Embryonic facial prominence (tissue), 1 donor: ENCODE measurements at regions not wholly inside any gene's neighbourhood (a gene's known extent, or its start where the extent isn't known, plus 50 kb on each side); places are given as distances from the start of the nearest gene placed in this dataset.

Experiments
- DNase-seq: peaks from one replicate; pipeline ENCODE4 v3.0.0-alpha.2; 2016; ENCODE audit errors: extremely low spot score

- no peak for DNase-seq
Observed at GRCh38 chr7:142409471-142409870, 151.6 kb upstream of the PRSS58 start.

DNA sequence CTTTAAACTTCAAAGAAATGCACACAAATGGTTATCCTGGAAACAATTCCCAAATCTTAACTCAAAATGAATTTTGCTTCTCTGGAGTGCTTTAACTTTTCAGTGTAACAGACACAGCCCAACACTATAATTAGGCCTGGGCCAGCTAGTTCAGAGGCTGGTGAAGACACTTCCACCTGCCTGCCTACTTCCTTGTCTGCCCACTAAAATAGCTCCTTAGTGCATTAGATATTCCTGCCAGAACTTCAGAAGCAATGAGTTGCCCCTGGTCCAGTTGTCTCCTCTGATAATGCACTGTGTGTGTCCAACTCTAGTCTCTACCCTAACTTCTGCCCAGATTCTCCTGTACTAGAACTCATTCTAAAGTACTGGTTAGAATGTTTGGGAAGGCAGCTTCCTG, 150.9 kb upstream of the PRSS58 start:
- no peak for DNase-seq

DNA sequence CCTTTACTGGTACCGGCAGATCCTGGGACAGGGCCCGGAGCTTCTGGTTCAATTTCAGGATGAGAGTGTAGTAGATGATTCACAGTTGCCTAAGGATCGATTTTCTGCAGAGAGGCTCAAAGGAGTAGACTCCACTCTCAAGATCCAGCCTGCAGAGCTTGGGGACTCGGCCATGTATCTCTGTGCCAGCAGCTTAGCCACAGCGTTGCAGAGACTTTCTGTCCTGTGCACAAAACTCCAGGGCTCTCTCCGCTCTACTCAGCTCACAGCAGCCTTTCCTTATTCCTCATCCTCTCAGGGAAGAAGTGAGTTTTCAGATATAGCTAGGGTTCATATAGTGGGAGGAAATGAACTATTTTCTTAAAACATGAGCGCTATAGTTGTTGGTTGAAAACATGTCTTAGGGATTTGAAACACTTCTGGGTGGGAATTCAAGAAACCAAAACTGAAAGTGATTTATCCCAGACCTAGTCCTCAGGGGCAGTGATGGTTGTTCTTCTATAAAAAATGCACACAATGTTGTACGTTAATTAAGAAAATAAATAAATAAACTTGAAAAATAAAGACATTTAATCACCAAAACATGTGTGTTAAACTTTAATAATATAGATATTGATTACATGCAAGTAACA, 150.2 kb upstream of the PRSS58 start:
- no peak for DNase-seq

DNA sequence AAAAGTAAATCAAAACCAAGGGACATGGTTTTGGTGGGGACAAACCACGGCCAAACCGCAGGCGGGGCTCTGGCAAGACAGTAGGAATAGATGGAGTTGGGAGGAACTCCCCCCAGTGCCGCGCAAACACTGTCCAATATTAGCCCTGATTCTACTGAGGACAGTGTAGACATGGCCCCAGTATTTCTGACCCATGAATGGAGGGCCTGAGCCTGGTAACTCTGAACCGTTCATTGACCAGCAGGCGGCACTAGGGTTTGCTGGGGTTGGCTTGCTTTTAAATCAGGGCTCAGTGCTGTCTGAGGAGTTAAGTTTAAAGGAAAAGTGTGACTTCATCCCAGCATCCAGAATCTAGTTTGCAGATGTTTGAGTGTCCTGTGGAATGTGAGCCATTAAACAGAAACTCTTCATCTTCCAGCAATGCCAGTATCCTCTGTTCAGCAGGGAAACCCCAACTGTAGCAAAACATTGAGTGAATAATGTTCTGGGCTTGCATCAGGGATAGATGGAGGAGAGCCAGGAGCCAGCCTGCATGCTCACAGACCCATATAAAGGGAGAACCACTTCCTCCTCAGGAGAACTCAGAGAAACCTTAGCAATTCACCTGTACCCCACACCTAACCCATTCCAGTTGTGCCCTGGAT, 147.4 kb upstream of the PRSS58 start:
- DNase-seq, result no peak

DNA sequence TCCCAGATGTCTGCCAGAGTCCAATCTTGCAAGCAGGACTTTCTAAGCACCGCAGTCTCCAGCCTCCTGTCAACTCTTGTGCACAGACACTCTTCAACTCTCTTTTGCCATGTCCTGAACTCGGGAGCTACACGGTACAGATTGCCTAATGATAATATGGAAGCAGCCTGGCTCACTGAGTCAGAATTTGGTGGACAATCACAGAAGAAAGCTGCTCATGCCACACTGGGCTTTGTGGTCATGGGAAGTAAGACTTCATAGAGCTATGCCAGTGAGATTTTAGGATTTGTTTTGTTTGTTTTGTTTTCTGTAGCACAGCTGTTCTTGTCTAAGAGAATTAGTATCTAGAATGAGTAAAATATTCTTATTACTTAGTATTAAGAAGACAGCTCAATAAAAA, 144.1 kb upstream of the PRSS58 start:
- DNase-seq, result no peak

DNA sequence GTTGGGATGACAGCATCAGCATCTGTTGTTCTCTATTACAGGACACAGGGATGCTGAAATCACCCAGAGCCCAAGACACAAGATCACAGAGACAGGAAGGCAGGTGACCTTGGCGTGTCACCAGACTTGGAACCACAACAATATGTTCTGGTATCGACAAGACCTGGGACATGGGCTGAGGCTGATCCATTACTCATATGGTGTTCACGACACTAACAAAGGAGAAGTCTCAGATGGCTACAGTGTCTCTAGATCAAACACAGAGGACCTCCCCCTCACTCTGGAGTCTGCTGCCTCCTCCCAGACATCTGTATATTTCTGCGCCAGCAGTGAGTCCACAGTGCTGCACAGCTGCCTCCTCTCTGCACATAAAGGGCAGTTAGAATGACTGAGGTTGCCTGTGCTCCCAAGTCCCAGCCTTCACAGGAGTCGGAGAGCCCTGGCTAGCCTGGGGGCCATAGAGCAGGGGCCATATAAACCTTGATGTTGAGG, 142.2 kb upstream of the PRSS58 start:
- DNase-seq, result no peak

GRCh38 chr7:142391191-142391992, 133.5 kb upstream of the PRSS58 start:
- no peak for DNase-seq

GRCh38 chr7:142389544-142389943, 131.7 kb upstream of the PRSS58 start:
- DNase-seq, result no peak

DNA sequence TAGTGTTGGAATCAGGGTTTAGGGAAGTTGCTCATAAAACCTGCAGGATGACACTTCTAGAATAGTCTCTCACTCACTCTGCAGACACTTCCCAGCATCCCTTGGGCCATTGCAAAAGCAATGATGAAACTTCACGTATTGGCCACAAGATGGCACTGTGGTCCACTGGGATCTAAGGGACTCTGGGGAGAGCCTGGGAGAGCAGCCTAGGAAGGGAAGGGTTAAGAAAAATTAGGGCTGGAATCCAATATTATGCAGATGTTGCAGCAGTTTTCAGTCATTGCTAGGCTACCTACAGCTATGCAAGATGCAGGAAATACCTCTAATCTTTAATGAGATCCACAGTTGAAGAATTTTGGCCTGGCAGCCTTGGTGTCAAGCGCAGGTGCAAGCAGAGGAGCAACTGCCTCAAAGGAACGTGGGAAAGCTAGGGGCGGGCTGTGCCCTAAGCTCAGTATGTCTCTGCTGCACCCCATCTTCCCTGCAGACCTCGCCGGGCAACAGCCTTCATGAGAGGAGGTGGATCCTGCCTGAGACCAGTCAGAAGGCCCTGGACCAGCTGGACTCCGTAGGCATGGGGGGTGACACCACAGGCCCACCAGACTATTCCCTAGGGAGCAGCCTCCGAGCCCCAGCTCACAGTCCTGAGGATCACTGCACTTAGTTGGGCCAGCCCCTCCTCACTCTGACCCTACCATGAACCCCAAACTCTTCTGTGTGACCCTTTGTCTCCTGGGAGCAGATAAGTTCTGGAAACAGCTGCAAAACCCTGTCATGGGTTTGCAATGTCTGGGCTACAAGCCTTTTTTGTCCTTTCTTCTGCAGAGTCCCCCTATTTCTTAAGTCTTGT, 127.9 kb upstream of the PRSS58 start:
- no peak for DNase-seq

DNA sequence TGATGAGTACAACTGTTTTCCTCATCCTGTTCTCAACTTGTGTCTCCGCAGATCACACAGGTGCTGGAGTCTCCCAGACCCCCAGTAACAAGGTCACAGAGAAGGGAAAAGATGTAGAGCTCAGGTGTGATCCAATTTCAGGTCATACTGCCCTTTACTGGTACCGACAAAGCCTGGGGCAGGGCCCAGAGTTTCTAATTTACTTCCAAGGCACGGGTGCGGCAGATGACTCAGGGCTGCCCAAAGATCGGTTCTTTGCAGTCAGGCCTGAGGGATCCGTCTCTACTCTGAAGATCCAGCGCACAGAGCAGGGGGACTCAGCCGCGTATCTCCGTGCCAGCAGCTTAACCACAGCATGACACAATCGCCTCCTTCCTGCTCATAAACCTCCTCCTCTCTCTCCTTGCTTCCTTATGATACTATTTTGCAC, 126.7 kb upstream of the PRSS58 start:
- no peak for DNase-seq

DNA sequence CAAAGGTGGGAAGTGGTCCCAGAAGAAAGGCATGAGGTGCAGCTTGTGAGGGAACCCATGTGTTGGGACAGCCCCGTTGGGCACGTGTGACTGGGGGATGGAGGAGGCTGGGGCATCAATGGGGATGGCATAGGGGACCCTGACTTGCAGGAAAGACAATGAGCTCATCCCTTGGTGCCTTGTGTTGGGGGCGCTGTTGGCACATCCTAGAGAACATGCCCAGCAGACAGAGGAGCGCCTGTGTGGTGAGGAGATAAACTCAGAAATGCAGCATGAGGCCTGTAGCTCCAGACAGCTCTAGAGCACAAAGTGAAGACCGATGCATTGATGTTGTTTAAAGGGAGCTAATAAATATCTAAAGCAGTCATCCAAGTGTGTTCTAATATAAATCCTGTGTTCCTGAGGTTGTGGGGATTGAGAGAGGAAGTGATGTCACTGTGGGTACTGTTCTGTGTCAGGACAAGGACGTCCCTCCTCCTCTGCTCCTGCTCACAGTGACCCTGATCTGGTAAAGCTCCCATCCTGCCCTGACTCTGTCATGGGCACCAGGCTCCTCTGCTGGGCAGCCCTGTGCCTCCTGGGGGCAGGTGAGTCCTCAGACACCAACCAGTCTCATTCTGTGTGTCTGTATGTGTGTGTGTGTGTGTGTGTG, 126.1 kb upstream of the PRSS58 start:
- no peak for DNase-seq

DNA sequence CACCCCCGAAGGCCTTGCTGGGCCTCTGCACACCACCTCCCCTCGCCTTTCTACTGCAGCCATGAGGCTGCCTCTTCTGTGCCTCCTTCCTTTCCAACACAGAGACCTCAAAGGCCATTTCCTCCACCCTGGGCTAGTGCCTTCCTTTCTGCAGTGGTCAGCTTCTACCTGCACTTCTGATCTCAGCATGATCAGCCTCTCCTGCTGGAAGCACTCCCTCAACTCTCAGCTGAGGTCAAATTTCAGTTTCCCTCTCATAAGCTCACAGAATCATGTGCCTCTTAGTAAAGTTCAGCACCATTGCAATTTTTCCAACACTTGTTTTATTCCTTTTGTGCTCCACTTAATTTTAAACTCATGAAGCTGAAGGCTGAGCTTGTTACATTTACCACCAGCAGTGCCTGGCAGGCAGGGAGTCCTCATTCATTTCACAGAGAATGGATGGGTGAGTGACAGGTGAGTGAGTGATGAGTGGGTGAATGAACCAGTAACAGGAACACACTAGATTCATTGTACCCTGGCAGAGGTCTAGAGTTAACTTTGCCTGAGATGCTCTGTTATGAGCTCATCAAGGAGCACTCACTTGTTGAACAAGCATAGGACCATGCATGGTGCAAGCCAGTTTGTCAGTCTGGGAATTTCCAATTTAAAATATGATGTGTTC, 124.0 kb upstream of the PRSS58 start:
- DNase-seq, result no peak

DNA sequence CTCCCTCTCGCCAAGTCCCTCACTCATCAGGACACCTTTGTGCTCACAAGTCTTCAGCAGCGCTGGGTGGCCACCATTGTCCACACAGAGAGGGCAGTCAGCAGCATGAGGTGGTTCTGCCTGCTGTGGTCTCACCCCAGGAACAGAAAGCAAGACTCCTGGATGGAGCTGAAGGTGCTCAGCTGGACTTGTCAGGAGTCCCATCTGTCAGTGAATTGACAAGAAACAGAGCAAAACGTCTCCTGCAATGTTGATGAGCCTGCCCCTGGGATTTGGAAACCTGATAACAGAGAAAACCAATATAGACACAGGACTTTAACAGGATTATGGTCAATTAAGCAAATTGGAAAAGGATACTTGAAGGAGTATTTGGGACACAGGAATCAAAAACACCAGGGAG, 122.2 kb upstream of the PRSS58 start:
- DNase-seq, result no peak

GRCh38 chr7:142379201-142379885, 121.5 kb upstream of the PRSS58 start:
- no peak for DNase-seq

GRCh38 chr7:142377567-142377966, 119.7 kb upstream of the PRSS58 start:
- no peak for DNase-seq

DNA sequence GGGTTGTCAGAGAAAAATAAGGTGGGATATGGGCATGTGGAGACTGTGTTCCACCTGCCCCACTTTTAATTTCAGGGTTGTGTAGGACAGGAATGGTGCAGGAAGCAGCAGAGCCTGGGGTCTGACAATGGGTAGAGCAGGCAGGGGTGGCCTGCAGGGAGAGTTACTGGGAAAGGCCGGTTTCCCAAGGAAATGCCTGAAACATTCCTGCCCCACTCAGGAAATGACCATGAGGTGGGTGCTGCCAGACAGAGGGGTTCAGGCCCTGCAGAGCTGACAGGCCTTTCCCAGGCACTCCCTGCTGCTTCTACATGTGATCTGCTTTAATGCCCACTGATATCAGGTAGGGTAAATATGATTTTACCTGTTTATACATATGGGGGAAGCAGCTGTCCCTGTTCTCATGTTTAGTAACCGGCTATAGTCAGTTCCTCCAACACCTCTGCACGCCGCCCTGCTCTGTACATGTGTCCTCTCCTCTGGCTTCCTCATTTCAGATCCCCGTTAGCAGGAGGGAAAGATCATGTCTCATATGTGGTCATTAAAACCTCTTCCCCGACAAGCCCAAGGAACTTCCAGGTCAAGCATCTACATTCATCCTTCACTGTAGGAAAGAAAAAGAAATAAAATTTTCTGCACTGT, 118.6 kb upstream of the PRSS58 start:
- DNase-seq, result no peak

DNA sequence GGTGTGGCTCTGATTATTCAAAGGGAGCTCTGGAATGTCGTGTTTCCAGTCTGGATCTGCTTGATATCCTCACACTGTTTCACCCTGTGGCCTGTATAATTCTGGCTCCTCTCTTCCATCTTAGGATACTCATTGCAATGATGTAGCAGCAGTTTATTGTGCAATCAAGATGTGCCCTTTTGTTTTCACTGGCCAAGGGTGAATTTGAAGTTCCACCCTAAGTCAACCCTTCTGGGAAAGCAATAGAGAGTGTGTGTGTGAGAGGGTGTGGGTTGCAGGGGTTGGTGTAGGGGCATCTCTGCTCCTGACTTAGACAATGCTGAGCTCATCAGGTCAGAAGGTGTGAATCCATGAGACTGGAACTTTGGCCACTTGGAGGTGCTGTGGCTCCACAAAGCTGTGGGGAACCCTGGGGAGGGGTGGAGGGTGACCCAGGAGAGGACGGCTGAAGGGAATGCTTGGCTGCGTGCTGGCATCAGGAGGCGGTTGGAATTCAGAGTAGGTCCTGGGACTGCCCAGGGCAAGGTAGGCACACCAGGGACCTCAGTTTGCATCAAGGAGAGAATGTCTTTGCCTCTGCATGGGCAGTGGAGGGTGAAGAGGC, 118.0 kb upstream of the PRSS58 start:
- DNase-seq, result no peak

- DNase-seq, result no peak
Observed at GRCh38 chr7:142372727-142373126, 114.9 kb upstream of the PRSS58 start.
